ENCODE measurements at regions not wholly inside any gene's neighbourhood (a gene's known extent, or its start where the extent isn't known, plus 50 kb on each side); places are given as distances from the start of the nearest gene placed in this dataset.

- DNase-seq: no peak
- Mint-ChIP-seq H3K4me3 (no peak overlapping the region), H3K36me3 (ENCODE audit: low read depth) (no peaks in the 10 kb centered on the region), H3K4me1 (peaks cover 45% of the 10 kb centered on the region), H3K27ac (peak overlapping the region; percentile 78), H3K27me3 (ENCODE audit: low read depth, poor library complexity) (peaks cover 4% of the 10 kb centered on the region), H3K9me3 (peaks cover 4% of the 10 kb centered on the region)
- no peak for TF ChIP-seq CTCF (IDR thresholded peaks at IDR 0.05)
These were observed 192.0 kb upstream of the HMGA2 start for GRCh38 chr12:65632131-65632855.

GRCh38 chr12:65634061-65634460 lies 190.2 kb upstream of the HMGA2 start:
- H3K27me3 Mint-ChIP-seq (ENCODE audit: low read depth, poor library complexity): peaks cover 3% of the 10 kb centered on the region
- no peaks in the 10 kb centered on the region for H3K9me3 Mint-ChIP-seq
- H3K27ac Mint-ChIP-seq: peak overlapping the region; percentile 80
- no peaks in the 10 kb centered on the region for H3K36me3 Mint-ChIP-seq (ENCODE audit: low read depth)
- peaks cover 47% of the 10 kb centered on the region for H3K4me1 Mint-ChIP-seq
- no peak for DNase-seq
- H3K4me3 Mint-ChIP-seq: no peak overlapping the region
- TF ChIP-seq CTCF (IDR thresholded peaks at IDR 0.05): no peak

- Mint-ChIP-seq H3K4me1 (peaks cover 46% of the 10 kb centered on the region), H3K9me3 (no peaks in the 10 kb centered on the region), H3K36me3 (ENCODE audit: low read depth) (no peaks in the 10 kb centered on the region), H3K27ac (no peak overlapping the region), H3K27me3 (ENCODE audit: low read depth, poor library complexity) (peaks cover 4% of the 10 kb centered on the region), H3K4me3 (no peak overlapping the region)
- no peak for TF ChIP-seq CTCF (IDR thresholded peaks at IDR 0.05)
- DNase-seq: no peak
These were observed 189.5 kb upstream of the HMGA2 start for GRCh38 chr12:65634626-65635331.

- Mint-ChIP-seq H3K4me3 (no peak overlapping the region), H3K36me3 (ENCODE audit: low read depth) (no peaks in the 10 kb centered on the region), H3K9me3 (no peaks in the 10 kb centered on the region), H3K27me3 (ENCODE audit: low read depth, poor library complexity) (peaks cover 7% of the 10 kb centered on the region), H3K27ac (no peak overlapping the region), H3K4me1 (peaks cover 40% of the 10 kb centered on the region)
- DNase-seq: no peak
- TF ChIP-seq CTCF (IDR thresholded peaks at IDR 0.05): no peak
These were observed 187.8 kb upstream of the HMGA2 start for GRCh38 chr12:65636436-65636835.

GRCh38 chr12:65637150-65637549 lies 187.1 kb upstream of the HMGA2 start:
- Mint-ChIP-seq H3K27me3 (ENCODE audit: low read depth, poor library complexity) (peaks cover 7% of the 10 kb centered on the region), H3K36me3 (ENCODE audit: low read depth) (no peaks in the 10 kb centered on the region), H3K4me3 (no peak overlapping the region), H3K27ac (no peak overlapping the region), H3K4me1 (peaks cover 40% of the 10 kb centered on the region), H3K9me3 (no peaks in the 10 kb centered on the region)
- no peak for TF ChIP-seq CTCF (IDR thresholded peaks at IDR 0.05)
- no peak for DNase-seq

All from nephron progenitor cell (in vitro differentiated cells).